ENCODE measurements at regions not wholly inside any gene's neighbourhood (a gene's known extent, or its start where the extent isn't known, plus 50 kb on each side); places are given as distances from the start of the nearest gene placed in this dataset.

DNA sequence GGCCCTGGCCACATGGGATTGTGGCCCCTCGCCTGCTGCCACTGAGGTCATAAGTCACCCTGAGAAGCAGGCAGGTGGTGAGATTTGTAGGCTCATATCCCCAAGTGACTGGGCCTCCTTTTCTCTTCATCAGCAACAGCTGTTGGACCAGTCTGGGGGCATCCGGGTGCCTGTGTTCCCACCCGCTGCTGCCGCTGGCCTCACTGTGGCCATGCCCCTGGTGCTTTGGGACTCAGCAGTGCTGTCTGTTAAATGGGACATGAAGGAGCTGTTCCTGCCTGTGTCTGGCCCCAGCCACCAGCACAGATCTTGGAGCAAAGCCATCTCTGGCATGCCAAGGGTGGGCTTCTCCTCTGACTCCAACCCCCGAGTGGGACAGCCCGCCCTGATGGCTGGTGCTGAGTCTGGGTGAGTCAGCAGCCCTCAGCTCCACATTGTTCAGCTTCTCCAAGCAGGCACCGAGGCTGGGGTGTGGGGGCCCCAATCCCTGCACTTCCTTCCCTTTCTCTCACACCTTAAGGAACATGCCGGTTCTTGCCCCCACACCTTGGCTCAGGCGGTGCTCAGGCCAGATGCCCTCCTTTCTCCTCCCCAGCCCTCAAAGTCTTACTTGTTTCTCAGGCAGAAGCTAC lies 207.9 kb downstream of the GLI2 start:
- TF ChIP-seq, protein P1, sequence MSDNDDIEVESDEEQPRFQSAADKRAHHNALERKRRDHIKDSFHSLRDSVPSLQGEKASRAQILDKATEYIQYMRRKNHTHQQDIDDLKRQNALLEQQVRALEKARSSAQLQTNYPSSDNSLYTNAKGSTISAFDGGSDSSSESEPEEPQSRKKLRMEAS (IDR thresholded peaks at IDR 0.05; ENCODE audit: low read depth, low read length): no peak
- TF ChIP-seq, protein P2, sequence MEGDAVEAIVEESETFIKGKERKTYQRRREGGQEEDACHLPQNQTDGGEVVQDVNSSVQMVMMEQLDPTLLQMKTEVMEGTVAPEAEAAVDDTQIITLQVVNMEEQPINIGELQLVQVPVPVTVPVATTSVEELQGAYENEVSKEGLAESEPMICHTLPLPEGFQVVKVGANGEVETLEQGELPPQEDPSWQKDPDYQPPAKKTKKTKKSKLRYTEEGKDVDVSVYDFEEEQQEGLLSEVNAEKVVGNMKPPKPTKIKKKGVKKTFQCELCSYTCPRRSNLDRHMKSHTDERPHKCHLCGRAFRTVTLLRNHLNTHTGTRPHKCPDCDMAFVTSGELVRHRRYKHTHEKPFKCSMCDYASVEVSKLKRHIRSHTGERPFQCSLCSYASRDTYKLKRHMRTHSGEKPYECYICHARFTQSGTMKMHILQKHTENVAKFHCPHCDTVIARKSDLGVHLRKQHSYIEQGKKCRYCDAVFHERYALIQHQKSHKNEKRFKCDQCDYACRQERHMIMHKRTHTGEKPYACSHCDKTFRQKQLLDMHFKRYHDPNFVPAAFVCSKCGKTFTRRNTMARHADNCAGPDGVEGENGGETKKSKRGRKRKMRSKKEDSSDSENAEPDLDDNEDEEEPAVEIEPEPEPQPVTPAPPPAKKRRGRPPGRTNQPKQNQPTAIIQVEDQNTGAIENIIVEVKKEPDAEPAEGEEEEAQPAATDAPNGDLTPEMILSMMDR (IDR thresholded peaks at IDR 0.05; ENCODE audit: low read depth, low read length): no peak

Data from NB4 (cell line).